ENCODE measurements at regions not wholly inside any gene's neighbourhood (a gene's known extent, or its start where the extent isn't known, plus 50 kb on each side); places are given as distances from the start of the nearest gene placed in this dataset.

DNA sequence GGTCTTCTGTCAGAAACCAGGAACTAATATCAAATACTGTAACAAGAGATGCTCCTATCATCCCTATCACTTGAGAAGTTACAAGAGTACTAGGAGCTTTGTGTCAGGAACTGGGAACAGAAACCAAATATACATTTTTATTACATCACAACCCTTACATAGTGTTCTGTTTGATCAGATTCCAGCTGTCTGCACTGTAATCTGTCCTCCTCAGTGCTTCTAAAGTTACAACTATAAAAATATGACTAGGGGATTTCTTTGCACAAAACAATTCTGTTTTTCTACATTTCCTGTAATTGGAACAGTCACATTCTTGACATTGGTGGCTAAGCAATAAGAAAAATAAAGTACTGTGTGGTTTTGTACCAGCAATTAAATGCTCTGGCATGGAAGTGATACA lies 686.0 kb downstream of the PDHA2 start:
- Histone ChIP-seq H3K36me3 (ENCODE audit: control insufficient read depth, insufficient read depth, low read length) (no peaks in the 10 kb centered on the region), H3K4me1 (peaks cover 25% of the 10 kb centered on the region), H3K9me3 (no peaks in the 10 kb centered on the region), H3K27me3 (replicated peaks; ENCODE audit: control insufficient read depth, insufficient read depth, low read length) (no peaks in the 10 kb centered on the region), H3K4me3 (ENCODE audit: low read depth, low read length) (no peak overlapping the region)
- TF ChIP-seq, protein P1, sequence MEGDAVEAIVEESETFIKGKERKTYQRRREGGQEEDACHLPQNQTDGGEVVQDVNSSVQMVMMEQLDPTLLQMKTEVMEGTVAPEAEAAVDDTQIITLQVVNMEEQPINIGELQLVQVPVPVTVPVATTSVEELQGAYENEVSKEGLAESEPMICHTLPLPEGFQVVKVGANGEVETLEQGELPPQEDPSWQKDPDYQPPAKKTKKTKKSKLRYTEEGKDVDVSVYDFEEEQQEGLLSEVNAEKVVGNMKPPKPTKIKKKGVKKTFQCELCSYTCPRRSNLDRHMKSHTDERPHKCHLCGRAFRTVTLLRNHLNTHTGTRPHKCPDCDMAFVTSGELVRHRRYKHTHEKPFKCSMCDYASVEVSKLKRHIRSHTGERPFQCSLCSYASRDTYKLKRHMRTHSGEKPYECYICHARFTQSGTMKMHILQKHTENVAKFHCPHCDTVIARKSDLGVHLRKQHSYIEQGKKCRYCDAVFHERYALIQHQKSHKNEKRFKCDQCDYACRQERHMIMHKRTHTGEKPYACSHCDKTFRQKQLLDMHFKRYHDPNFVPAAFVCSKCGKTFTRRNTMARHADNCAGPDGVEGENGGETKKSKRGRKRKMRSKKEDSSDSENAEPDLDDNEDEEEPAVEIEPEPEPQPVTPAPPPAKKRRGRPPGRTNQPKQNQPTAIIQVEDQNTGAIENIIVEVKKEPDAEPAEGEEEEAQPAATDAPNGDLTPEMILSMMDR (IDR thresholded peaks at IDR 0.05; ENCODE audit: insufficient read depth in 1 of 2, low read depth in 1 of 2, low read length in 1 of 2, severe bottlenecking in 1 of 2, unreplicated experiment in 1 of 2) = no peak
- H3K27ac Mint-ChIP-seq (ENCODE audit: unreplicated experiment) = no peak overlapping the region
- no peaks in the 10 kb centered on the region for H3K36me3 Mint-ChIP-seq (ENCODE audit: insufficient read depth, unreplicated experiment)
- no peak overlapping the region for H3K4me3 Mint-ChIP-seq (ENCODE audit: unreplicated experiment)
- BruUV-seq (replicated peaks) = no TSS peak
- intact Hi-C loops (cut with micrococcal nuclease; ENCODE audit: unreplicated experiment) = no loop called here
- H3K27me3 Mint-ChIP-seq (ENCODE audit: insufficient read depth, unreplicated experiment) = no peaks in the 10 kb centered on the region
- ChIA-PET CTCF (no interaction called here), POLR2A (no interaction called here)
- DNase-seq = no peak
- H3K4me1 Mint-ChIP-seq (ENCODE audit: low read depth, unreplicated experiment) = peaks cover 23% of the 10 kb centered on the region
- peaks cover 6% of the 10 kb centered on the region for H3K9me3 Mint-ChIP-seq (ENCODE audit: unreplicated experiment)

GRCh38 chr4:96526625-96527024 lies 686.7 kb downstream of the PDHA2 start:
- H3K36me3 Mint-ChIP-seq (ENCODE audit: insufficient read depth, unreplicated experiment) = no peaks in the 10 kb centered on the region
- Histone ChIP-seq H3K4me1 (peaks cover 25% of the 10 kb centered on the region), H3K4me3 (ENCODE audit: low read depth, low read length) (no peak overlapping the region), H3K9me3 (no peaks in the 10 kb centered on the region), H3K27me3 (replicated peaks; ENCODE audit: control insufficient read depth, insufficient read depth, low read length) (no peaks in the 10 kb centered on the region), H3K36me3 (ENCODE audit: control insufficient read depth, insufficient read depth, low read length) (no peaks in the 10 kb centered on the region)
- DNase-seq = no peak
- no TSS peak for BruUV-seq (replicated peaks)
- H3K4me3 Mint-ChIP-seq (ENCODE audit: unreplicated experiment) = no peak overlapping the region
- TF ChIP-seq, protein P1 (IDR thresholded peaks at IDR 0.05; ENCODE audit: insufficient read depth in 1 of 2, low read depth in 1 of 2, low read length in 1 of 2, severe bottlenecking in 1 of 2, unreplicated experiment in 1 of 2) = no peak
- ChIA-PET CTCF (no interaction called here), POLR2A (no interaction called here)
- H3K27ac Mint-ChIP-seq (ENCODE audit: unreplicated experiment) = no peak overlapping the region
- H3K27me3 Mint-ChIP-seq (ENCODE audit: insufficient read depth, unreplicated experiment) = no peaks in the 10 kb centered on the region
- intact Hi-C loops (cut with micrococcal nuclease; ENCODE audit: unreplicated experiment) = no loop called here
- H3K4me1 Mint-ChIP-seq (ENCODE audit: low read depth, unreplicated experiment) = peaks cover 23% of the 10 kb centered on the region
- H3K9me3 Mint-ChIP-seq (ENCODE audit: unreplicated experiment) = peaks cover 6% of the 10 kb centered on the region

DNA sequence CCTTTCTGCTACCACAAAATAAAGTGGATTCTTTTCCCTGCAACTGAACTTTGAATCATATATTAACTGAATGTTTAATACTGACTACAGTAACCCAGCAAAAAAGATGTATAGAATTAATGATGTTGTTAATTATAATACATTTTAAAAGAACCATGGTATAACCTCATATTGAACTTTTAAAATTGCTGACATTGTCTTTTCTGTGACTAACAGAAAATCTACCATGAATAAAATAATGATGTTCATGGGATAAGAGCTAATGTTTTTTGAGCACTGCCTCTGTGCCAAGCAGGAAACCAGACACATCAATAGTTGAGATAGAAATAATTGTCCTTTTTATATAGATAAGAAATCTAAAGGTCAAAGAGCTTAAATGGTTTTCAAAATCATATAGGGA lies 691.9 kb downstream of the PDHA2 start:
- Mint-ChIP-seq H3K27me3 (ENCODE audit: insufficient read depth, unreplicated experiment) (no peaks in the 10 kb centered on the region), H3K9me3 (ENCODE audit: unreplicated experiment) (peaks cover 6% of the 10 kb centered on the region), H3K4me1 (ENCODE audit: low read depth, unreplicated experiment) (peaks cover 6% of the 10 kb centered on the region), H3K36me3 (ENCODE audit: insufficient read depth, unreplicated experiment) (no peaks in the 10 kb centered on the region), H3K27ac (ENCODE audit: unreplicated experiment) (no peak overlapping the region), H3K4me3 (ENCODE audit: unreplicated experiment) (no peak overlapping the region)
- H3K36me3 ChIP-seq (ENCODE audit: control insufficient read depth, insufficient read depth, low read length) = no peaks in the 10 kb centered on the region
- BruUV-seq (replicated peaks) = no TSS peak
- DNase-seq = no peak
- intact Hi-C loops (cut with micrococcal nuclease; ENCODE audit: unreplicated experiment) = no loop called here
- no peak overlapping the region for H3K4me3 ChIP-seq (ENCODE audit: low read depth, low read length)
- no peaks in the 10 kb centered on the region for H3K27me3 ChIP-seq (replicated peaks; ENCODE audit: control insufficient read depth, insufficient read depth, low read length)
- H3K4me1 ChIP-seq = no peaks in the 10 kb centered on the region; the same call in 1 of the 2 replicates
- TF ChIP-seq, protein P1 (IDR thresholded peaks at IDR 0.05; ENCODE audit: insufficient read depth in 1 of 2, low read depth in 1 of 2, low read length in 1 of 2, severe bottlenecking in 1 of 2, unreplicated experiment in 1 of 2) = no peak
- ChIA-PET POLR2A (no interaction called here), CTCF (no interaction called here)
- H3K9me3 ChIP-seq = no peaks in the 10 kb centered on the region
